Upper lobe of left lung (tissue), 4 donors: ENCODE measurements at regions not wholly inside any gene's neighbourhood (a gene's known extent, or its start where the extent isn't known, plus 50 kb on each side); places are given as distances from the start of the nearest gene placed in this dataset.

Source experiments
- CTCF ChIP-seq, 6 experiments: fragments of 450-650 bp in 4 of 6; fragments of 200-600 bp in 2 of 6; sonication (generic) in 2 of 6; IDR thresholded peaks; one replicate each; pipeline ENCODE4 v1.5.1; 2016 to 2019; ENCODE audit warnings: antibody characterized with exemption in 6 of 6
- POLR2A ChIP-seq, 4 donors: fragments of 450-650 bp; IDR thresholded peaks; one replicate each; pipeline ENCODE4 v1.5.1; 2016 to 2017; ENCODE audit warnings: antibody characterized with exemption in 4 of 4, mild to moderate bottlenecking in 2 of 4

DNA sequence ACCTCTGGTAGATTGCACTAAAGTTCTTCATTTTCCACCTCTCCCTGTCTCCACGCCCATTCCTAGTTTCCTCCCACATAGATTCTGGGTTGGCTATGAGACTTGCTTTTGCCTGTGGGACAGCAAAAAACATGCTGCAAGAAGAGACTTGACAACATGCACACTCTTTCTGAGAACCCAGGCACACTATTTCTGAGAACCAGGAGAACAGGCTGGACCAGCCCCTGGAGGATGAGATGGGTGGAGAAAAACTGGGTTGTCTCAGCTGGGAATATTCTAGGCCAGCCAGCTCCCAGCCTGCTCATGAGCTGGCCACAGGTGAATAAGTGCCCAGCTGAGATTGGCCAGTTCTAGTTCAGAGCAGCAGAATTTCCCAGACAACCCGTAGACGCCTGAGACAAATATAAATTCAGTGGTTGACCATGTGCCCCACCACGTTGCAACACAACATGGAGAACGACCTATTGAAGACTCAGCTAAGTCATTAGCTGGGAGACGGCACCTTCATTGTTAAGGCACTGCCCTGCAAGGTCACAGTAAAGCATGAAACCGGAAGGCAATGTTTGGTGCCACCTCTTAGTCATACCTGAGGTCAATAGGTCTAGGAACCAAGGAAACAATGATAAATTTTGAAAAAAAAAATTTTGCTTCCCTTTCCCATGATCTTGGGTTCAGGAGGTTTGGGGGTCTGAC lies 92.7 kb upstream of the AKR1E2 start:
- TF ChIP-seq POLR2A (IDR thresholded peaks at IDR 0.05) (no peak), CTCF (IDR thresholded peaks at IDR 0.05) (no peak)
